ENCODE measurements at regions not wholly inside any gene's neighbourhood (a gene's known extent, or its start where the extent isn't known, plus 50 kb on each side); places are given as distances from the start of the nearest gene placed in this dataset.

- TF ChIP-seq EP300 (IDR thresholded peaks at IDR 0.05) (no peak), CTCF (IDR thresholded peaks at IDR 0.05) (no peak), POLR2AphosphoS5 (IDR thresholded peaks at IDR 0.05) (no peak), POLR2A (IDR thresholded peaks at IDR 0.05) (no peak)
Observed at GRCh38 chr4:14607578-14607977, 394.7 kb upstream of the CPEB2 start.
